MCF 10A (cell line): ENCODE measurements at regions not wholly inside any gene's neighbourhood (a gene's known extent, or its start where the extent isn't known, plus 50 kb on each side); places are given as distances from the start of the nearest gene placed in this dataset.

Experiments
- BruUV-seq: library from RNA; stranded (reverse); fragments of 400-500 nt; replicated peaks from 2 replicates; lab custom pipeline; 2021; lab: Mats Ljungman, UMichigan
- CTCF ChIA-PET: fragments of 300-600 bp; sonication (Branson Sonifier 250); formaldehyde crosslinking; extraction: SDS; loops from one replicate; lab custom pipeline; 2021; ENCODE audit warnings: antibody characterized with exemption, inconsistent platforms; lab: Yijun Ruan, JAX
- POLR2A ChIA-PET: fragments of 300-600, 350-650 bp; sonication (Branson Sonifier 250); formaldehyde crosslinking; extraction: SDS; loops from one replicate; lab custom pipeline; 2020; ENCODE audit warnings: antibody characterized with exemption, inconsistent platforms; lab: Yijun Ruan, JAX
- DNase-seq: peaks from one replicate; pipeline ENCODE4 v3.0.0-alpha.2; 2018; ENCODE audit not compliant: unreplicated experiment
- H3K27ac Mint-ChIP-seq: one replicate; pipeline ENCODE4 v1.8.0; 2022; ENCODE audit warnings: mild to moderate bottlenecking, low read depth, mixed read lengths; ENCODE audit not compliant: unreplicated experiment
- H3K27me3 Mint-ChIP-seq: one replicate; pipeline ENCODE4 v1.8.0; 2022; ENCODE audit warnings: mixed read lengths; ENCODE audit not compliant: insufficient read depth, unreplicated experiment
- H3K36me3 Mint-ChIP-seq: one replicate; pipeline ENCODE4 v1.8.0; 2022; ENCODE audit warnings: mild to moderate bottlenecking, moderate library complexity, mixed read lengths; ENCODE audit not compliant: insufficient read depth, unreplicated experiment
- H3K4me1 Mint-ChIP-seq: one replicate; pipeline ENCODE4 v1.8.0; 2022; ENCODE audit warnings: mixed read lengths; ENCODE audit not compliant: insufficient read depth, unreplicated experiment
- H3K4me3 Mint-ChIP-seq: one replicate; pipeline ENCODE4 v1.8.0; 2022; ENCODE audit warnings: mild to moderate bottlenecking, moderate library complexity, mixed read lengths; ENCODE audit not compliant: unreplicated experiment
- H3K9me3 Mint-ChIP-seq: one replicate; pipeline ENCODE4 v1.8.0; 2022; ENCODE audit warnings: mixed read lengths; ENCODE audit not compliant: unreplicated experiment
- CTCF ChIP-seq: fragments of 200-600 bp; IDR thresholded peaks from one replicate; pipeline ENCODE4 v1.8.0; 2022; ENCODE audit warnings: antibody characterized with exemption, mild to moderate bottlenecking; ENCODE audit not compliant: unreplicated experiment
- intact Hi-C: fragments of 100-400 bp; cut with micrococcal nuclease; formaldehyde crosslinking; loops from 2 replicates; pipeline ENCODE4 v1.14.1; 2022

- Mint-ChIP-seq H3K4me3 (no peak overlapping the region), H3K36me3 (peaks cover 4% of the 10 kb centered on the region), H3K9me3 (peaks cover 7% of the 10 kb centered on the region), H3K4me1 (no peaks in the 10 kb centered on the region), H3K27me3 (no peaks in the 10 kb centered on the region), H3K27ac (no peak overlapping the region)
- no TSS peak for BruUV-seq
- no peak for TF ChIP-seq CTCF
- DNase-seq, result no peak
- POLR2A ChIA-PET, result no interaction called here
- CTCF ChIA-PET, result no interaction called here
- intact Hi-C loops, result no loop called here
Measured at GRCh38 chr13:40290758-40291157, 375.7 kb downstream of the FOXO1 start.

- no peak overlapping the region for H3K4me3 Mint-ChIP-seq
- no peak overlapping the region for H3K27ac Mint-ChIP-seq
- ChIA-PET POLR2A (interaction anchor here (0.8 kb wide), 1 partner anchor 21 kb away, joined by 4 read pairs; no protein-coding TSS in a partner anchor), CTCF (interaction anchor here (0.6 kb wide), 2 partner anchors 228 to 391 kb away, joined by 3 read pairs; no protein-coding TSS in a partner anchor)
- BruUV-seq, result no TSS peak
- no peaks in the 10 kb centered on the region for H3K4me1 Mint-ChIP-seq
- intact Hi-C loops, result no loop called here
- H3K9me3 Mint-ChIP-seq, result peaks cover 7% of the 10 kb centered on the region
- peaks cover 4% of the 10 kb centered on the region for H3K36me3 Mint-ChIP-seq
- TF ChIP-seq CTCF, result no peak
- DNase-seq, result no peak
- no peaks in the 10 kb centered on the region for H3K27me3 Mint-ChIP-seq
Measured at GRCh38 chr13:40292108-40292507, 374.3 kb downstream of the FOXO1 start.

GRCh38 chr13:40292536-40292935, 373.9 kb downstream of the FOXO1 start:
- no peak overlapping the region for H3K27ac Mint-ChIP-seq
- DNase-seq, result no peak
- H3K9me3 Mint-ChIP-seq, result peaks cover 7% of the 10 kb centered on the region
- H3K4me3 Mint-ChIP-seq, result no peak overlapping the region
- intact Hi-C loops, result no loop called here
- ChIA-PET POLR2A (interaction anchor here (0.8 kb wide), 1 partner anchor 21 kb away, joined by 4 read pairs; no protein-coding TSS in a partner anchor), CTCF (interaction anchor here (0.6 kb wide), 1 partner anchor 391 kb away, joined by 3 read pairs; no protein-coding TSS in a partner anchor)
- H3K27me3 Mint-ChIP-seq, result no peaks in the 10 kb centered on the region
- H3K4me1 Mint-ChIP-seq, result no peaks in the 10 kb centered on the region
- H3K36me3 Mint-ChIP-seq, result peaks cover 4% of the 10 kb centered on the region
- no TSS peak for BruUV-seq
- TF ChIP-seq CTCF, result no peak

- TF ChIP-seq CTCF, result no peak
- intact Hi-C loops, result no loop called here
- Mint-ChIP-seq H3K27me3 (no peaks in the 10 kb centered on the region), H3K4me3 (no peak overlapping the region), H3K36me3 (no peaks in the 10 kb centered on the region), H3K9me3 (peaks cover 7% of the 10 kb centered on the region), H3K4me1 (no peaks in the 10 kb centered on the region), H3K27ac (no peak overlapping the region)
- POLR2A ChIA-PET, result no interaction called here
- BruUV-seq, result no TSS peak
- CTCF ChIA-PET, result interaction anchor here (0.7 kb wide), 1 partner anchor 39 kb away, joined by 3 read pairs; no protein-coding TSS in a partner anchor
- DNase-seq, result no peak
Measured at GRCh38 chr13:40302351-40302750, 364.1 kb downstream of the FOXO1 start.
